NCI-H446 (cell line): ENCODE measurements at regions not wholly inside any gene's neighbourhood (a gene's known extent, or its start where the extent isn't known, plus 50 kb on each side); places are given as distances from the start of the nearest gene placed in this dataset.

Source experiments
- DNase-seq, 2 experiments: peaks; one replicate each; lab custom pipeline; 2025; lab: John Stamatoyannopoulos, UW

DNA sequence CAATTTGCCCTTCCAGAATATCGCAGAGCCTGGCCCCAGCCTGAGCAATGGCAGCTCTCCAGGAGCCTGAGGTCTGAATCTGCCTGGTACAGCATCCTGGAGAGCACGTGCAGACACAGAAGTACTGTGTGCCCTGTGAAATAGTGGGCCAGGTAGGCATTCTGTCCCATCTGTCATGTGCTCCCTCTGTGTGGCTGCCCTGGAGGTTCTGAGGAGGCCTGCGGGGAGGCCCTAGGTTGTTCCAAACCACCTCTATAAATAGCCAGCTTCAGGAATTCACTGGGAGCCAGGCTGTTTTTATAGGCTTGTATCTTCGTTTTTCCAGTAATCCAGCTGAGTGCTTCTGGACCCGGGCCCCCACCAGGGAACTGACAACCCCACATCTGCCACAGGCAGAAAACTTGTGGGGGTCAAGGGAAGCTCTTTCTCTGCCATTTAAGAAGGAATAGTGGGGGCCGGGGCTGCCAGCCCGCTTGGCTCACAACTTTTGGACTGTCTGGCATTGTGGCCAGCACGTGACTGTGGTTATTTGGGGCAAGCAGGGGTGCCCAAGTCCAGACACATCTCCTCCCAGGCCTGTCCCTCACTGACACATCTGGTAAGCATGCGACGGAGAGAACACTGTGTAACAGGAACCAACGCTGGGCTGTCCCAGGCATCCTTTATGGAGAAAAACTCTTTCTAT is 356.3 kb upstream of the TNRC6C start:
- no peak for DNase-seq

DNA sequence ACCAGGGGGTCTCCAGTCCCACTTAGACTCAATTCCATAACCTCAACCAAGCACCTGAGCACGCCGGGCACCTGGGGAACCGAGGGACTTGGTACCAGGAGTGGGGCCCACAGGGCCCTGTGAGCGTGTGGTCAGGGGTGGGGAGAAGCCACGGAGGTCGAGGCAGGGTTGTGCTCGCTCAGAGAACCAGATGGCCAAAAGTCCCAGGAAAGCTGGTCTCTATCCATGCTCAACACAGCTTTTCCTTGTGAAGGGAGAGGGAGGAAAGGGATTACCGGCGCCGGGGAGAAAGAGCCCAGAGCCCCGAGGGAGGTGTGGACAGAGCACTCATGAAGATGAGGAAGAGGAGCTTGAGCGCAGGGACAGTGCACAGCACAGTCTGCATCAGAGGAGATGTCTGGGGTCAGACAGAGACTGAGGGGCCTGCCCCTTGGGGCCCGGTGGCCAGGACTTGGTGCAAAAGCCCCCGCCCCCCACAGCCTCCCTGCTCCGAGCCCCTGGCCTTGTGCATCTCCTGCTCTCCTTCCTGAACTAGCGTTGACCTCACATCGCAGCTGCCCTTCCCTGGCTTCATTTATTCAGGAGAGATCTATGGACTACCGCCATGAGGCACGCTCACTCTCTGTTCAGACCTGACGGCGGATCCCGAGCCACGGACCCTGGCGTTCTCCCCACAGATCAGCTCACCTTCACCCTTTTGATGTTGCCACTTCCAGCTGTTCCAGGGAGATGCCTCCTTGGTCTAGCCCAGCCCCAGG is 355.4 kb upstream of the TNRC6C start:
- no peak for DNase-seq

DNA sequence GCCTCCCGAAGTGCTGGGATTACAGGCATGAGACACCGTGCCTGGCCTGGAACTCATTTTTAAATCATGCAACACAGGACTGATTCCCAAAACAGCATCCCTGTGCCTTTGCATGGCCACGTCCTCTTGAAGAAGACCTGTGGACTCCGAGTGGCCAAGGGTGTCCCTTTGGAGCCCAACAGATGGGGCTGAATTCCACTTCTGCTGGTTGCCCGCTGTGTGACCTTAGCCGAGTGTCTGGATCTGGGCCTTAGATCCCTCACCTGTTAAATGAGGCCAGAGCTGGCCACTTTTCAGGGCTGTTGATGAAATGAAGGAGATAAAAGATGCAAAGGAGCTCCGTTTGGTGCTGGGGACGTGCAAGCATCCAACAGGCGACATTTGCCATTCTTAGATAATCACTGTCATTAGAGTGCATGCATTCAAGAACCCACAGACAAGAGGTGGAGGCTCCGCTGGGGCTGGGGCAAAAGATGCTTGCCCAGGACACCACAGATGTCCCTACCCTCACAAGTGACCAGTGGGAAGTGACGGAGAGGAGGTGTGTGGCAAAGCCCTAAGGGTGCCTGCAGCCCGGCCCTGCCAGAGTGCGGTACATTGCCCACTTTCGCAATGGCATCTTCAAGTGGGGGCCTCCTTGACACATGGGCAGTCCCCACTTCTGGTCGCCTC is 354.1 kb upstream of the TNRC6C start:
- DNase-seq, result no peak

DNA sequence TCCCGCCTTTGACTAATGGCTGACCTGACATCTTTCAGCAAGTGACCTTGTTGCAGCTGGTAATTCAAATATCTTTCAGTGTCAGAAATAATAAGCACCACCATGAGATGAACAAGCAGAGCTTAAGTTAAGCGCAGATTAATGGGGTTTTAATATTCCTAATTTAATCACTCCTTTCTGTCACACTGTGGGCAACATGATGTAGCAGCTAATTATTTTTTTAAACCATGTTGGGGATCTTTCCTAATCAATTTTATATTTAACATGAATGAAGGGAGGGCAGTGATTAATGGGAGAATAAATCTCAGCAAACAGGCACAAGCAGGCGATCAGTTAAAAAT is 353.6 kb upstream of the TNRC6C start:
- no peak for DNase-seq

DNA sequence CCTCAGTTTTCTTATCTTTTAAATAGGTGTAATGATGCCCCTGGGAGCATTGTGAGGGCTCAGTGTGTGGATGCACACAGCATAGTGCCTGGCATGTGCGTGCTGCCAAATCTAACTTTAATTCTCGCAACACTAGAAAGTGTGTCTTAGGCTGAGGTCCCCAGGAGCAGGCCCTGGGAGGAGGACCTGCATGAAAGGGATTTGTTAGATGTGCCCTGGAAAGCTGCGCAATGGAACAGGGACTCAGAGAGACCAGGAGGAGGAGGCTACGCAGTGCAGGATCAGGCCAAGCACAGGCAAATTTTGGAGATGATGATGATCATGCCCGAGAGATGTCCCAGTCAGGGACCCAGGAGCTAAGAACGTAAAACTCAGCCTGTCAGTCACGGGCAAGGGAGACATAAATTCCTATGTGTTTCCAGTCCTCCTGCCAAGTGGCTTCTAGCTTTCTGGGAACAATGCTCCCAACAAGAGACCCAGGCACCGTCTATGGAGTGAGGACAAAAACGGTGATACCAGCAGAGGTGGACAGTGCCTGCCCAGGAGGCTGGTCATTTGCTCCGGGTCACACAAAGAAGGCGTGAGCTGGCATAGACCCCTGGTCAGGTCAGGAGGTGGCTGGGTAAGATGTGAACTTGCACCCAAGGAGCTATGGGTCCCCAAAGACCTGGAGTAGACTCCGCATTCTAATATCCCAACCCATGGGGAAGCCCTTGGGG is 352.2 kb upstream of the TNRC6C start:
- no peak for DNase-seq

GRCh38 chr17:77606865-77607210 is 351.7 kb upstream of the TNRC6C start:
- no peak for DNase-seq

- DNase-seq, result no peak
Observed at GRCh38 chr17:77607606-77608005, 350.9 kb upstream of the TNRC6C start.

GRCh38 chr17:77608431-77608830 is 350.1 kb upstream of the TNRC6C start:
- DNase-seq, result no peak

- DNase-seq, result no peak
Observed at GRCh38 chr17:77609553-77610517, 348.7 kb upstream of the TNRC6C start.

GRCh38 chr17:77610518-77610893 is 348.0 kb upstream of the TNRC6C start:
- no peak for DNase-seq

GRCh38 chr17:77610972-77611521 is 347.5 kb upstream of the TNRC6C start:
- DNase-seq, result no peak

DNA sequence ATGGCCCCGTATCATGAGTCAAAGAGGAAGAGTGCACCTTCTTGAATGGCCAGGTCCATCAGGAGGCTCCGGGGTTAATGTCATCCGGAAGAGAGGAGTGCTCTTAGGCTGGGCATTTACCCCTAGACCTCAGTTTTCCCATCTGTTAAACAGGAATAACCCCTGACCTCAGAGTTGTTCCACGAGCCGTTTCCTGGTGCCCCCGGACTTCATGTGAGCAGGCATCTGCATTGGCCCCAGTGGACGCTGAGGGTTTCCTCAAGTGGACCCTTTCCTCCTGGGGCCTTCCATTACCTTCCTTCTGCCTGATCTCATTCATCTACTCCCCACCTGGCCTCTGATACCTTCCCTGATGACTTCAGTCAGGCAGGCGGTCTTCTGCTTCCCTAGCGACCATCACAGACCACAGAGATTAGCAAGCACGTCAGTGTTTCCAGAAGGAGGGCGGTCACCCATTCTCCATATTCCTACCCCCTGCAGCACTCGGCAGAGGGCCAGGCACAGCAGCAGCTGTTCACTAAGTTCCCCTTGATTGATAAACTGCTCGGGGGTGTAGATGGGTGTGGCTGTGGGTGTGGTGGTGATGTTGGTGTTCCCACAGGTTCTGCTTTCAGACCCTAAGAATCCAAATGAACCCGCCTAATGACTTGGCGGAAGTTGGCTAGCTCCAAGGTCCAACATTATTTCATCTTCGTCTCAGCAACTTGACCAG is 346.6 kb upstream of the TNRC6C start:
- DNase-seq, result no peak

- no peak for DNase-seq
Observed at GRCh38 chr17:77613218-77613617, 345.3 kb upstream of the TNRC6C start.

- no peak for DNase-seq
Observed at GRCh38 chr17:77613627-77614026, 344.9 kb upstream of the TNRC6C start.

- DNase-seq, result no peak
Observed at GRCh38 chr17:77615703-77616253, 342.7 kb upstream of the TNRC6C start.

DNA sequence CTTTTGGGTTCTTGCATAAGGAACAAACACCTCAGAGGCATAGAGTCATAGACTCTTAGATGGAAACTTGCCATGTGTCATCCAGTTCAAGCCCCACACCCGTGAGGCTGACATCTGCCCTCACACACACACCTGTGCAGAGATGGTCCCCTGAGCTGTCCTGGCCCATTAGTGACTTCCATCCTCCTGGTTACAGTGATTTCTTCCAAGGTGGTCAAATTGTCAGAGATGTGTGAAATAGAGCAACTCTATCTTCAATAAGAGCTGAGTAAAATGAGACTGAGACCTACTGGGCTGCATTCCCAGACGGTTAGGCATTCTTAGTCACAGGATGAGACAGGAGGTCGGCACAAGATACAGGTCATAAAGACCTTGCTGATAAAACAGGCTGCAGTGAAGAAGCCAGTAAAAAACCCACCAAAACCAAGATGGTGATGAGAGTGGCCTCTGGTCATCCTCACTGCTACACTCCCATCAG is 342.2 kb upstream of the TNRC6C start:
- DNase-seq, result no peak

- no peak for DNase-seq
Observed at GRCh38 chr17:77617516-77617915, 341.0 kb upstream of the TNRC6C start.

DNA sequence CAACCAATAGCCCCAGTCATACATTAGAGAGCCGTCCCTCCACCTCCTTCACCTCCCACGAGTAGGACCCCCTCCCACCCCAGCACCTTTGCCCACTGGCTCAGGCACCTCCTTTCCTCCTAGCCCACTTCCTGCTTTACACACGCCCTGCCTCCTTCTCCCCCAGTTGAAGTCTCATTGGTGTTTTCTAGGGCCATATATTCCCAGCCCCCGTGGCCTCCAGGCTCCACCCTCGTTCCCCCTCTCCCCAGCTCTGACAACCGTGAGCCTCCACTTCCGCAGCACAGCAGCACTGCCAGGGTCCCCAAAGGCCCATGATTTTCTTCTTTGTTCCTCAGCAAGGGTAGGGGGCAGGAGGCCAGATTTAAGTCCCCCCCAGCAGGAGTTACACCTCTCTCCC is 340.3 kb upstream of the TNRC6C start:
- no peak for DNase-seq

GRCh38 chr17:77618731-77619130 is 339.8 kb upstream of the TNRC6C start:
- no peak for DNase-seq

DNA sequence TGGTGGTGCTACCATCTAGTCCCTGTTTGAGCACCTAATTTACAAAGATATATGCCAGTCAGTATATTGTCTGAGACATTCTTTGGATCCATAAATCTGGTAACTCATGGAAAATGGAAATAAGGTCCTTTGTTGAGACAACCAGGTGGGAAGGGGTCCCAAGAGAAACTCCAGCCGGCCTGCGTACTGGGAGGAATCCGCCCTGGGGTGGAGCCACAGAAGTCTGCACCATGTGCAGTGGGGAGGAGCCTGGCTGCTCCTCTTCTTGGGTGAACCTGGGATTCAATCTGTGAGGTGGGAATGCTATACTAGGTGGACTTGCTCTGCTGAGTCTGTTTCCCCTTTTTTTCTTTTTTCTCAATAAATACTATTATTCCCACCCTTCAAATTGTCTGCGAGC is 339.2 kb upstream of the TNRC6C start:
- no peak for DNase-seq
